WTC11 (cell line): ENCODE measurements at regions not wholly inside any gene's neighbourhood (a gene's known extent, or its start where the extent isn't known, plus 50 kb on each side); places are given as distances from the start of the nearest gene placed in this dataset.

ENCODE experiments used
- CTCF ChIP-seq: fragments of 200-600 bp; IDR thresholded peaks from 2 replicates; pipeline ENCODE4 v1.8.0; 2022; ENCODE audit warnings: antibody characterized with exemption
- ETV6 ChIP-seq: sonication (generic); formaldehyde crosslinking; IDR thresholded peaks from 2 replicates; pipeline ENCODE4 v1.8.1; 2022; ENCODE audit warnings: mild to moderate bottlenecking, missing genetic modification reagents
- FOXK1 ChIP-seq: sonication (generic); formaldehyde crosslinking; IDR thresholded peaks from 2 replicates; pipeline ENCODE4 v1.8.0; 2022; ENCODE audit warnings: mild to moderate bottlenecking, moderate library complexity, missing genetic modification reagents
- NR2C2 ChIP-seq: sonication (generic); formaldehyde crosslinking; IDR thresholded peaks from 2 replicates; pipeline ENCODE4 v1.8.0; 2022; ENCODE audit warnings: mild to moderate bottlenecking, missing genetic modification reagents
- TCF7 ChIP-seq: sonication (generic); formaldehyde crosslinking; IDR thresholded peaks from 2 replicates; pipeline ENCODE4 v1.8.0; 2022; ENCODE audit warnings: mild to moderate bottlenecking, low read depth, missing genetic modification reagents, moderate library complexity
- ZNF121 ChIP-seq: sonication (generic); formaldehyde crosslinking; IDR thresholded peaks from 2 replicates; pipeline ENCODE4 v1.8.0; 2023; ENCODE audit warnings: missing genetic modification reagents

- TF ChIP-seq CTCF (no peak), ETV6 (no peak), TCF7 (CRISPR knock-in tag) (no peak), FOXK1 (CRISPR knock-in tag) (no peak), NR2C2 (CRISPR knock-in tag) (no peak), ZNF121 (no peak)
Measured at GRCh38 chr19:31902821-31903220, 442.6 kb upstream of the ZNF507 start.
